GM19043 (cell line): ENCODE measurements at regions not wholly inside any gene's neighbourhood (a gene's known extent, or its start where the extent isn't known, plus 50 kb on each side); places are given as distances from the start of the nearest gene placed in this dataset.

Source experiments
- ATAC-seq: cut with Tn5 transposase; IDR thresholded peaks from one replicate; pipeline ENCODE4 v1.9.1; 2021; ENCODE audit warnings: low read depth; ENCODE audit not compliant: unreplicated experiment

DNA sequence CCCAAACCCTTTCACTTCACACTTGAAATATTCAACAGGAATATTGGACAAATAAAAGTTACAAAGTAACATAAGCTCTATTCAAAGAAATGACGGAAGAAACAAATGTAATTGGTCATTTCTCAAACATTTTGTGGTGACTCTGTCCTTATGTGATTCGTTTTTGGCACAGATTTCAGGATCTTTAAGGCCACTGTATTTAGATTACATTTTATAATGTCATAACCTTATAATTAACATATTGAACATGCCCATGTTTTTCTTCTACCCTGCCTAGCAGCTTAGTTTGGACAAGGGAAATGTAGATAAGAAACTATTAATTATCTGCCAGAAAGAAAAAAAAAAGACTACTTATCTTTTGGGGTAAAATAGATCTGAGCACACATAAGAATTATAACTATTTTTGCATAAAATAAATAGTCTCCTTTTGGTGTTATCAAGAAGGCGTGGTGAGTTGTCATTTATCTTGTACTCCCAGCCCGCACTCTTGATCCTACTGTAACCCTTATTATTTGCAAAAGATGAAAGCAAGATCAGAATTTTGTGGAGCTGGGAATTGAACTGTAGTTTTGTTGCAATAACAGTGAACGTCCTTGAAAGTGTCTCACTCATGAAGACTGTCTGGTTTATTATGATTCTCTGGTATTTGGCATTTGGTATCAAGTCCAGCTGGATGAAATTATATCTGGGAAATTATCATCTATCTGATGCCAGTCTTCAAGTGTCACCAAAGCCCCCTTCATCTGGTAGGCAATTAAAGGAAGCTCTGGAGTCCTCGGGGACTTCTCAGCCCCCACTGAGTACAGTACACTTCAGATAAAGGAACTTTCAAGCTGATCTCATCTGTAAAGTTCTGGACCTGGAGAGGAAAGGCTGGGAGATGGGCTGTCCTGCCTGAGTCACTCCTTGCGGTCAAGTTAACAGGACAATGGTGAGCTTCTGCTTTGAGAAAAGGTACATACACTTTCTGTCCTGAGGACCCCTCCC, 175.7 kb upstream of the INHBA start:
- no peak for ATAC-seq

DNA sequence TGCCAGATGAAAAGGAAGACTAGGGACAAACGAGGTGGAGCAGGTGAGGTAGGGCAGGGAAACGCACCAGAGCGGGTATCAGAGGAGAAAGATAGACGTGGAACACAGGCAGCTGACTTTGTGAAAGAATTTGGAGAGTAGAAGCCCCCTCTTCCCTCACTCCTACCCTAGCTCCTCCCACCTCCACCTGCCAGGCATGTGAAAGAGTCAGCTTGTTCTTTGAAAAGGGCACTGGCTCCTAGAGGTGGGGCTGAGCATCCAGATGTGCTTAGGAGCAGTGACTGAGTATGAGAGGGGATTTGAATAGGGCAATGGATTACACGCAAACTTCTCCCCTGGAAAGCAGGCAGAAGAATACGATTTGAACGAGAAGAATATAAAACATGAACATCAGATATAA, 174.2 kb upstream of the INHBA start:
- ATAC-seq = no peak

DNA sequence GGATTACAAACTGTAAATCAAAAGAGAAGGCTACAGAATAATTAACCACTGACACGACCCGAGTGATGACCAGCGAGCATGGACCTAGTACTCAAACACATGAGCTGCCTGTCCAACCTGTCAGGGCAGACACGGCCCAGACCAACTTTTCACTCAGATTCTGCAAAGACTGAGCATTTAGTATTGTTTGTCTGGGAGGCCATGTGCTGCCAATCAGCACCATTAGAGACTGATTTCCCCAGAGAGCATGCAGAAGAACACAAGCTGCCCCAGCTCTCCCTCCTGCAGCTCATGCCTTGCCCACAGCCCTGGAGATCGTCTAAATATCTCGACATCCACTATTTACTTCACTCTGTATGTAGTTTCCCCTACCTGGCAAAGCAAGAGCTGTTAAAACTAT, 172.6 kb upstream of the INHBA start:
- ATAC-seq = no peak

DNA sequence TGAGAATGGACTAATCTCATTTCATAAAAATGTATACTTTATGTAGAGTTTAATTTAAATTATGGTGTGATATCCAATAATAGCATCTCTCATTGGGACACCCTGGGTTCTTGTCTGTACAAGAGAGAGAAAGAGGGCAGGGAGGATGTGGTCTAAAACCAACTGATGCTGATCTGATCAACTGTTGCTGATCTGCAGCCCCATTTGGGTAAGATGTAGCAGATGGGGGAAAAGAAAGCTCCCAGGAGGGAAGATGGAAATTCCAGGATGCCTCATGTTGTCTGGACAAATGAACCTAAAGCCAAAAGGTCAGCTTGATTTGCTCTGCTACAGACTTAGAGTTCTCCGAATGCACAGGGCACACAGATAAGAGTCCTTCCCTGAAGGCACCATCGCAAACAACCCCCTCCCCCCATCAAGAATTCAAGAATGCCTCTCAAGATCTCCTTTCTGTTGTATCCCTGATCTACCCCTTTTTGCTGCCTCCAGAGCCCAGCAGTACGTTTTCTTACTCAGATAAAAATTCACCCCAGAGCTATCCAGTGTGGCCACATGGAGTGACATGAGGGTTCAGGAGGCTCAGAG, 171.4 kb upstream of the INHBA start:
- no peak for ATAC-seq

DNA sequence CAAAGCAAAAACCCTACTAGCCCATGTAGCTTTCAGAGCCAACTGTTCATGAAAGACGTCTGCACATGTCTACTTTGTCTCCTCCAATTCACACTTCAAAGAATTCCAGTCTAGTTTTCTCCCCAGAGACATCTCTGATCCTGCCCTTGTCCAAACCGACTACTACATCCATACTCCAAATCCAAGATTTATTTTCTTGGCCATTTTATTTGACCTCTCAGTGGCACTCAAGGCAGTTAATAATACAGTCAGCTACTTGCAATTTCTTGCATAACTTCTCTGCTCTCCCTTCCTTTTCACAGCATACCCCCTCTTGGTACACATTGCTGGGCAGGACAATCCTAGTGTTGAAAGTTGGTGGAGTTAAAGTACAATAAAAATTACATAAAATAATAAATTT, 170.9 kb upstream of the INHBA start:
- no peak for ATAC-seq

DNA sequence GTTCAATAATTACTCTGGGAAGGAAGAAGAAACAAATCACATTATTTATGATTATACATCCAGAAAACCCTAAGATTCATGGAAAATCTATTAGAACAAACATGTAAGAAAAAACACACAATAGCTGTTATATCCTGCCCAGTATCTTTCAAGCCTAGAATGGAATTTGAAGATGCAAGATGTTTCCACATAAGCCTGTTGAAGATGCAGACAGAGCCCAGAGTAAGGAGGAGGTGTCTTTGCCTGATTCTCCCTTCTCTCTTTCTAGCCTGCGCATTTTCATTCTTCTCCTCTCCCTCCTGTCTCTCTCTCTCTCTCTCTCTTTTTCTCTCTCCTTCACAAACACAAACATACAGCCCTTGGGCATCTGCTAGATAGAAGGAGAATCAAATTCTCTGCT, 170.1 kb upstream of the INHBA start:
- no peak for ATAC-seq

DNA sequence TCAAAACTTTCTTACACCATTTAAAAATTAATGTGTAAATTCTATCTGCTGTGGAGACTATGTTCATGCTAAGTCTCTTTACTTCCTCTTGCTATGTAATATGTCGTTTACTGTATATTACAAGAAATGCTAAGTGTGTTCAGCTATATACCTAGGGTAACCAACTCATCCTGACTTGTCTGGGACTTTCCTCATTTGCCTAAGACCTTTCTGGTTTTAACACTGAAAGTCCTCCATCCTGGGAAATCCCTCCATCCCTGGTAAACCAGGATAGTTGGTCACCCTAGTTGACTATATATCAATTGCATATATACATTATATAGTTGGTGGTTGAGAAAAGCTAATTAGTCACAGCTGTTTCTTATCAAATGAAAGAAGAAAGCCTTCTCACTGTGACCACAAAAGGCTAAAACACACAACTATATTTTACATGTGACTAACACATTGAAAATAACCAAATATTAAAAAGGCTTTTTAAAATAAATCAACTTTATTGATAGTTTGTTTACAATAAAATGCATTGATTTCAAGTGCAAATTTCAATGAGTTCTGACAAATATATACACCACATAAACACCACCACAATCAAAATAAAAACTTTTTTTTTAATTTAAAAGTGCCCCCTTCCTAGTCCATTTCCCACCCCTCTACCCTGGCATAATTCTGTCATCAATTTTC, 167.7 kb upstream of the INHBA start:
- no peak for ATAC-seq

DNA sequence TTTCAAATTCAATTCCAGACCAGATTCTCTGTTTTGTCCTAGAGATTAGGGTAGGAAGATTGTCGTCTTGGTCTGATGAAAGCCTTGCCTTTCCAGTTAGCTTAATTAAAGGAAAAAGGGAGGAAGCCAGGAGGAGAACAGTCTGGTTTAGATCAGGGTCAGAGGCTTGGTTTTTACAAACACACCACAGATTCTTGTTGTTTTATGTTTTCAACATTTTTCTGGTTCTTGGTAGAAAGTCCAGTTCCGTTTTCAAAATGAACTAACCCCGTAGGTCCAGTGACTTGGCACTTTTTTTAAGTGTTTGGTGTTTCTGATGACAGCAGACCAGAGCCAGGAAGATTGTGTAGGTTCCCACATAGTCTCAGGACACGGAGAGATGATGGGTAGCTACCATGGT, 167.1 kb upstream of the INHBA start:
- ATAC-seq = no peak

DNA sequence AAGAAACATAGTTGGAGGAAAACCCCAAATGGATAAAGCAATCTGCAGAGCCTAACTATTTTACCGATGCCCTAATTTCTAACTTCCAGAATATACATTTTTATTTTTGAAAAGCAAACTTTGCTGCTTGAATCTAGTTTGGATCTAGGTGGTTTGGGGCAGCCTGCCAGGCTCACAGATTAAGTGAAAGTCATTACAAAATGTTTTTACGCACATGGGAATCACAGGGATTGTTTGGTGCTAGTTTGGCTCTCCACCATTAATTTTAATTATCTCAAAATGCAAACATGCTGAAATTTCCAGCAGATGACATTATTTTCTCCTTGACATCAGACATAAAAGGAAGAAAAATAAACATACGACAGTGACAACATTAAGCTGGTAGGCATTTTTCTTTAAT, 166.7 kb upstream of the INHBA start:
- ATAC-seq = no peak

DNA sequence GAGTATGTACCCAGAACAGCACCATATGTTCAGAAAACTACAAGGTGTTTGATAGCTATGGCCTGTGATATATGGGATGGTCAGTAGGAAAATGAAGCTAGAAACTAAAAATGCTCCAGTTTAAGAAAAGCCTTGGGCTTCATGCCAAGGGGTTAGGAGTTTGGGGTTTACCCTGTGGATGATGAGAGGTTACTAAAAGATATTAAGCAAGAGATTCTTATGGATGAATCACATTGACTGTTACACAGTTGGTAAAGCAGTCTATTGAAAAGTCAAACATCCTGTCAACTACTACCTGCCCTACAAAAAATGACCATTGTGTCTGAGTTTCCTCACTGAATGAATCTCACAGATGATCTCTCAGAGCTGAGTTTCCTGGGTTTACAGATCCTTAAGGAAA, 166.2 kb upstream of the INHBA start:
- ATAC-seq = no peak

DNA sequence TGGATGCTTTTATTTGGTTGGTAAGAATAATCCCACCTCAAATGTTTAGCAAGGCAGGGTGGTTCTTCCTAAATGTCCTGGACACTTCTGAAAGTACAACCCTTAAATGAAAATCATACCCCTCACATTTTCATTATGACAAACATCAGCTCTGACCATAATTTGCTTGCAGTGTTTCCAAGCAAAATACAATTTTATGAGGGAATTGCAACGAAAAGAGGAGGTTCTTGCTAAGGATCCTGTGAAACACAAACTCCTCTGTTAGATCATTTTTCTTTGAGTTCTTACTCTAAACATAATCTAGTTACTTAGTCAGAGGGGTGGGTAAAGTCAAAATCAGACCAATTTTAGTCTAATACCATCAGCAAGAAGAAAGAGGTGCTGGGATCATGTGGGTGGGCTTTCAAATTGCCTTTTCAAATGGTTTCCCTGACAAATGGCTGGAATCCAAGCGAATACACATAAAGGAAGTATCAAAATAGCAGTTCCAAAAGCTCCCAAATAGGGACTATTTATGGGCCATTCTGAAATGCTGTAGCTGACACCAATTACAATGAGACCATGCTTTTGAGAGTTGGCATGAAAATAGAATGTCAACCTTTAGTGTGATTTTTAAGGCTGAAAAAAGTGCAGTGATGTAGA, 164.9 kb upstream of the INHBA start:
- no peak for ATAC-seq

DNA sequence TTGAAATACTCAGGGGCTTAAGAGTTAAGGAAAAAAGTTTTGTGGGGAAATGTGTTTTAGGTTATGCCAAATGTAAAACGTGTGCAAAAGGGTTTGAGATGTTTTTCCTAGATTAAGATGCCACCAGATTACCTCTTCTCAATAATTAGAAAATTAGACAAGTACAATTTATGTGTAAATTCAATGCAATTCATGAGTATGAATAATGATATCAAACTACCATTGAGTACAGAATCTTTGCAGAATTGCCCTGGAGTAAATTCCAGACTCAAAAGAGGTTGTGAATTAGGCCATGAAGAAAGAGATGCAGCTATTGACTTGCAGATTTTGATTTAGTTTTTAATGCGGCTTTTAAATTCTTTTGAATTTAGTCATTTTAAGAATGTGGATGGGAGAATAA, 159.4 kb upstream of the INHBA start:
- ATAC-seq = no peak

DNA sequence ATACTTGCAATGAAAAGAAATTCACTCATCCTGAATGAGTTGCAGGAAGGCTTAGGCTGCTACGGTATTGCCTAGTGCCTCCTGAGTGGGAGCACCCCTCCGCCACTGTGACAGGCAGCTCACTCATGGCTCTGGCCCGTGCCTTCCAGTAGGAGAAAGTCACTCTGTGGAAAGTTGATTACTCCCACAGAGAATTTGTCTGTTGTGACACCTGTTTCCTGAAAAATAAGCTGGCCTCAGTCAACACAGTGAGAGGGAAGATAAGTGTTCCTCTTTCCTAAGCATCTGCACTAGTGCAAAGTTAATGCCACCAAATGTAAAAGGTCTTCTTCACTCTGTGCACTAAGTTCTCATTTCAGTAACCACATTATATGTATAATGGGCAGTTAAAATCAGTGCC, 158.8 kb upstream of the INHBA start:
- ATAC-seq = no peak

DNA sequence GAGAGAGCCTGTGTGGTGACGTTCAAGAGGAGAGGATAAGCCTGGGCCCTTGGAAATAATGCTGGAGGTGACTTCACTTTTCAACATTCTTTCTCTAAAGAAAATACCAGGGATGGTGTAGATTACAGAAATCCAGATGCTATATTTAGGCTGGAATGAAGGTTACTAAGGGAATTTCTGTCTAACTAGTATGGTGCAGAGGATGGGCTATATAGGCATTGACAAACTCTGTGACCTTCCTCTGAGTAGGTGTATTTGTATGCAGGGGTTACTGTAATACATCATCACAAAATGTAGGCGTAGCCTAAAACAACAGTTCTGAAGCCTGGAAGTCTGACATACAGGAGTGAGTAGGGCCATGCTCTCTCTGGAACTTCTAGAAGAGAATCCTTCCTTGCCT, 155.3 kb upstream of the INHBA start:
- ATAC-seq = no peak

DNA sequence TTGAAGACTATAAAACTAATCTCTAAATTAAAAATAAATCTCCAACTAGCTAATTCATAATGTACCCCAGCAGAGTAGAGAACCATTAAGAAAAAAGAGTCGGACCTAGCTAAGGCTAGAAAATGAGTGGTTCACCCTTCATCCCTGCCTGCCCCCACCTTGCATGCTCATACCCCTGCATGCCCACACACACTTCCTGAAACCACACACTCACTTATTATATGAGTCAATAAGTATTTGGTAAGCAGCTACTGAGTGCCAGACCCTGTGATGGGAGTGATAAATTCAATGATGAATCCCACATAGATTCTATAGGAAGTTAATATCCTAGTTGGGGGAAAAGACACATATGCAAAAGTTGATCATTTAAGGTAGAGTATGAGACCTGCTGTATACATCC, 152.9 kb upstream of the INHBA start:
- no peak for ATAC-seq

DNA sequence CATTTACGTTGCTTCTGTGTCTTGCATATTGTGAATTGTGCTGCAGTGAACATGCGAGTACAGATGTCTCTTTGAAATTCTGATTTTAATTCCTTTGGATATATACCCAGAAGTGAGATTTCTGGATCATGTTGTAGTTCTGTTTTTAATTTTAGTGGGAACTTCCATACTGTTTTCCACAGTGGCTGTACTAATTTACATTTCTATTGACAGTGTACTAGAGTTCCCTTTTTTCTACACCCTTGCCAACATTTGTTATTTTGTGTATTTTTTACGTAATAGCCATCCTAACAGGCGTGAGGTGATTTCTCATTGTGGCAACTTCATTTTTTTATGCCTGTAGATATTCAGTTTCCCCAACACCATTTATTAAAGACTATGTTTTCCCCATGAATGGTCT, 144.7 kb upstream of the INHBA start:
- no peak for ATAC-seq

DNA sequence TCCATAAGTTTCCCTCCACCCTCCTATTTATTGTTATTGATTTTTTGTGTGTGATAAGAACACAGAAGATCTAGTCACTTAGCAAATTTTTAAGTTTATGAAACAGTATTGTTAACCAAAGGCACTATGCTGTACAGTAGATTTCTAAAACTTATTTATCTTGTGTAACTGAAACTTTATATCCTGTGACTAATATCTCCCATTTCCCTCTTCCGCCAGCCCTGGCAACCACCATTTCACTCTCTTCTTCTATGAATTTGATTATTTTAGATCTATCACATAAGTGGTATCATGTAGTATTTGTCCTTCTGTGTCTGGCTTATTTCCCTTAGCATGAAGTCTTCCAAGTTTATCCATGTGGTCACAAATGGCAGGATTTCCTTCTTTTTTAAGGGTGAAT, 144.3 kb upstream of the INHBA start:
- ATAC-seq = no peak

DNA sequence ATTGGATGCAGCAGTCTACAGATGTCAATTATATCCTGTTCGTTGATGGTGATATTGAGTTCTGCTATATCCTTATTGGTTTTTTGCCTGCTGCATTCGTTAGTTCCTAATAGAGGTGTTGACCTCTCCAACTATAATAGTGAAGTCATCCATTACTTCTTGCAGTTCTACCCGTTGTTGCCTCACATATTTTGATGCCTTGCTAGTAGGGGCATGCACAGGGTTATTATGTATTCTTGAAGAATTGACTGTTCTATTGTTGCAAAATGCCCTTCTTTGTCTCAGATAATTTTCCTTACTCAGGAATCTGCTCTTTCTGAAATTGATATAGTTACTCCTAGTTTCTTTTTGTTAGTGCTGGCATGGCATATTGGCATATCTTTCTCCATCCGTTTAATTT, 140.1 kb upstream of the INHBA start:
- ATAC-seq = no peak

DNA sequence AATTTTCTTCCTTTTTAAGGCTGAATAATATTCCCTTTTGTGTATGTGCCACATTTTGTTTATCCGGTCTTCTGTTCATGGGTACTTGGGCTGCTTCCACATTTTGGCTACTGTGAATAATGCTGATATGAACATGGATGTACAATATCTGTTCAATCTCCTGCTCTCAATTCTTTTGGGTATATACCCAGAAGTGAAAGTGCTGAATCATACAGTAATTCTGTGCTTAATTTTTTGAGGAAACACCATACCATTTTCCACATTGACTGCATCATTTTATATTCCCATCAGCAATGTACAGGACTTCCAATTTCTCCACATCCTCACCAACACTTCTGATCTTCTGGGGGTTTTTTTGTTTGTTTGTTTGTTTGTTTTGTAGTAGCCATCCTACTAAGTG, 135.0 kb upstream of the INHBA start:
- no peak for ATAC-seq

DNA sequence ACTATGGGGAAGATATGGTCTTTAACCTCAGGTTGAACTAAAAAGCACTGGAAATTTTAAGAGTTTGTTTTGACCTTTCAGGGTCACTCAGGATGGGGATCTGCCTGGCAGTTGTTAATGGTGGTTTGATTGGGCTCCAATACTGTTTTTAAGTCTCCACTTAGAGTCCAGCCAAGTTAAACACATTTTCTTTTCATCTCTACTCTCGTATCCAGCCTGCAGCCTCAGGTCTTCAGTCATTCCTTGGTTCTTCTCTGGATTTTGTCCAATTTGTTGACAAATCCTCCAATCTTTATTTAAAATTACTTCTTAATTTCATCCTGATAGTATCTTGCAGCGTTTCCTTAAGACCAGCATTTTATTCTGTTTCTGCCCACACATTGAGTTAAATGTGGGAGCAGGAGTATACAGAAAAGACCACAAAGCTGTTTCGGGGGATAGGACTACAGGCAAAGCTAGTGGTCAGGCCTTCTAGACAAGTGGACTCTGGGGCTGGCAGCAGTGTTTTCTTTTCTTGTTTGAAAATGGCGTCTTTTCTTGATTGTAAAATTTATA, 133.2 kb upstream of the INHBA start:
- no peak for ATAC-seq
